ENCODE measurements at regions not wholly inside any gene's neighbourhood (a gene's known extent, or its start where the extent isn't known, plus 50 kb on each side); places are given as distances from the start of the nearest gene placed in this dataset.

GRCh38 chr12:75831402-75831801 lies 200.2 kb downstream of the PHLDA1 start (continued):
- no peak for TF ChIP-seq ZNF462 (CRISPR knock-in tag; IDR thresholded peaks at IDR 0.05)
- no peak for TF ChIP-seq ZNF114 (CRISPR knock-in tag; IDR thresholded peaks at IDR 0.05)
- no peak for TF ChIP-seq JUNB (IDR thresholded peaks at IDR 0.05; ENCODE audit: unreplicated experiment)
- no peak for TF ChIP-seq NANOG (IDR thresholded peaks at IDR 0.05; ENCODE audit: borderline replicate concordance)
- TF ChIP-seq, protein P1, sequence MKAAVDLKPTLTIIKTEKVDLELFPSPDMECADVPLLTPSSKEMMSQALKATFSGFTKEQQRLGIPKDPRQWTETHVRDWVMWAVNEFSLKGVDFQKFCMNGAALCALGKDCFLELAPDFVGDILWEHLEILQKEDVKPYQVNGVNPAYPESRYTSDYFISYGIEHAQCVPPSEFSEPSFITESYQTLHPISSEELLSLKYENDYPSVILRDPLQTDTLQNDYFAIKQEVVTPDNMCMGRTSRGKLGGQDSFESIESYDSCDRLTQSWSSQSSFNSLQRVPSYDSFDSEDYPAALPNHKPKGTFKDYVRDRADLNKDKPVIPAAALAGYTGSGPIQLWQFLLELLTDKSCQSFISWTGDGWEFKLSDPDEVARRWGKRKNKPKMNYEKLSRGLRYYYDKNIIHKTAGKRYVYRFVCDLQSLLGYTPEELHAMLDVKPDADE (IDR thresholded peaks at IDR 0.05), result no peak
- no peak for TF ChIP-seq POLR2AphosphoS5 (IDR thresholded peaks at IDR 0.05; ENCODE audit: low read depth)

DNA sequence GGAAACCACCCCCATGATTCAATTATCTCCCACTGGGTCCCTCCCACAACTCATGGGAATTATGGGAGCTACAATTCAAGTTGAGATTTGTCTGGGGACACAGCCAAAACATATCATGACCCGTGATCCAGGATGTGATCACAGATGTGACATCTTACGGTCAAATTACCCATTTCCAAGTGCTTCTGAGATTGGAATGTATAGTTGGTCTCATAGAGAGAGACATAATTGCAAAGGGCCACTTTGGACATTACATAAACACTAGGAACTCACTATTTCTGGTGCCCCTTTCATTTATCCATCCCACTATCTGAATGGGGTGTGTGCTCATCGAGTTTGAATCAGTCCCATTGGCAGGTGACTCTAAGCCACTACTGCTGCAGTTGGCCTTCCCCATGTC lies 204.5 kb downstream of the PHLDA1 start:
- Histone ChIP-seq H3K36me3 (ENCODE audit: insufficient read depth) (no peaks in the 10 kb centered on the region), H3K27ac (ENCODE audit: low read depth) (no peak overlapping the region), H3K9me2 (ENCODE audit: insufficient read depth) (peaks cover 7% of the 10 kb centered on the region; the same call in 1 of the 2 replicates), H2AFZ (no peak overlapping the region), H3K4me3 (no peak overlapping the region), H3K4me1 (ENCODE audit: insufficient read depth) (peaks cover 5% of the 10 kb centered on the region; the same call in 1 of the 2 replicates), H3K27me3 (ENCODE audit: insufficient read depth) (no peaks in the 10 kb centered on the region), H3K79me2 (replicated peaks; ENCODE audit: insufficient read depth) (no peaks in the 10 kb centered on the region), H3F3A (replicated peaks; ENCODE audit: low read depth) (no peaks in the 10 kb centered on the region), H4K20me1 (replicated peaks; ENCODE audit: insufficient read depth) (no peaks in the 10 kb centered on the region), H3K4me2 (no peak overlapping the region)
- Mint-ChIP-seq H3K36me3 (ENCODE audit: low read depth) (no peaks in the 10 kb centered on the region), H3K27ac (no peak overlapping the region), H3K4me1 (peaks cover 9% of the 10 kb centered on the region; the same call in 2 of the 3 replicates), H3K27me3 (ENCODE audit: insufficient read depth, low read depth, poor library complexity) (no peaks in the 10 kb centered on the region), H3K9me3 (no peaks in the 10 kb centered on the region), H3K4me3 (no peak overlapping the region)
- ATAC-seq (no peak), DNase-seq (ENCODE audit: low spot score) (no peak)
- TF ChIP-seq, protein P1 (IDR thresholded peaks at IDR 0.05), result no peak
- TF ChIP-seq EZH2 (IDR thresholded peaks at IDR 0.05; ENCODE audit: low read depth, unreplicated experiment) (no peak), JUNB (IDR thresholded peaks at IDR 0.05; ENCODE audit: unreplicated experiment) (no peak), CREB1 (CRISPR knock-in tag; IDR thresholded peaks at IDR 0.05; ENCODE audit: low read depth) (no peak)

Measured in GM23338 (cell line).